GM13977 (cell line): ENCODE measurements at regions not wholly inside any gene's neighbourhood (a gene's known extent, or its start where the extent isn't known, plus 50 kb on each side); places are given as distances from the start of the nearest gene placed in this dataset.

ENCODE experiments used
- DNase-seq: peaks from one replicate; pipeline ENCODE4 v3.0.0; 2012; ENCODE audit warnings: low spot score
- CTCF ChIP-seq: IDR thresholded peaks from 2 replicates; pipeline ENCODE4 v1.5.1; 2012; ENCODE audit warnings: mild to moderate bottlenecking, control low read depth; ENCODE audit not compliant: insufficient read depth; ENCODE audit errors: extremely low read depth, missing control alignments
- in situ Hi-C: fragments of 300-500 bp; cut with MboI; formaldehyde crosslinking; loops from one replicate; pipeline ENCODE4 v1.12.0; 2022; ENCODE audit warnings: low sequenced_read_pairs, low pct_unique_long_range_greater_than_20kb, mixed read lengths, inconsistent platforms; ENCODE audit not compliant: unreplicated experiment

- no peak for DNase-seq
- no peak for TF ChIP-seq CTCF
- in situ Hi-C loops, result no loop called here
Observed at GRCh38 chr12:5189173-5189572, 145.5 kb downstream of the KCNA5 start.

- no peak for TF ChIP-seq CTCF
- in situ Hi-C loops, result no loop called here
- no peak for DNase-seq
Observed at GRCh38 chr12:5191803-5192538, 148.3 kb downstream of the KCNA5 start.

- in situ Hi-C loops, result no loop called here
- no peak for DNase-seq
Observed at GRCh38 chr12:5192726-5193125, 149.0 kb downstream of the KCNA5 start.

GRCh38 chr12:5194306-5194705 lies 150.6 kb downstream of the KCNA5 start:
- no peak for TF ChIP-seq CTCF
- DNase-seq, result no peak
- in situ Hi-C loops, result no loop called here

More at GRCh38 chr12:5192726-5193125, 149.0 kb downstream of the KCNA5 start:
- no peak for TF ChIP-seq CTCF

GRCh38 chr12:5195244-5195643 lies 151.6 kb downstream of the KCNA5 start:
- DNase-seq, result no peak
- TF ChIP-seq CTCF, result no peak
- in situ Hi-C loops, result no loop called here

- DNase-seq, result no peak
- no peak for TF ChIP-seq CTCF
- in situ Hi-C loops, result no loop called here
Observed at GRCh38 chr12:5195691-5196090, 152.0 kb downstream of the KCNA5 start.
